ENCODE measurements at regions not wholly inside any gene's neighbourhood (a gene's known extent, or its start where the extent isn't known, plus 50 kb on each side); places are given as distances from the start of the nearest gene placed in this dataset.

DNA sequence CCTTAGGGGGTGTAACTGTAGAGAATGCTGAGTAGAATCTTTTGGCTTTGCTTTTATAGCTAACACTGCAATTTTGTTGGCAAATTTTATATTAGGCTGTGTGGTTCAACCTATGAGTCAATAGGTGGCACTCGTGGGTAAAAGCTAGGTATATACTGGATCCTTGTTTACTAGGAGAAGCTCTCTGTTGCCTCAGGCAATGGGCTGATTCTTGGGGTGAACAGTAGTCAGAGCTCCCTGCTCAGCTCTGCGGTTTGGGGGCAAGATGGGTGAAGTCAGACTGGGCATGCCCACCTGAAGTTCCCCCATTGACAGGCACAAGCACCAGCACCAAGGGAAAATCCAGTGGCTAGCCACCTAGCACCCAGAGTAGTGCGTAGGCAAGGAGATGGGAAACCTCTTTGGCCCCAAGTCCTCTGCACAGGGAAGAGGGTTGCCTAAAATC is 238.7 kb downstream of the FAM181B start:
- no peaks in the 10 kb centered on the region for H3K4me1 ChIP-seq
- DNase-seq (ENCODE audit: low read depth in 1 of 2, low spot score in 1 of 2): peak in 1 of 2 experiments; percentile 10
- H3K27ac ChIP-seq: no peak overlapping the region
- no peak for FAIRE-seq
- 0% methylated on average over 3 of the region's 3 CpGs for WGBS (ENCODE audit: missing lambda C conversion rate)
- ChIA-PET CTCF (interaction anchor here (1.0 kb wide), 1 partner anchor 201 kb away, joined by 4 read pairs; no protein-coding TSS in a partner anchor), POLR2A (no interaction called here)
- no peak for TF ChIP-seq ZNF302 (CRISPR knock-in tag; IDR thresholded peaks at IDR 0.05)
- TF ChIP-seq, protein P1, sequence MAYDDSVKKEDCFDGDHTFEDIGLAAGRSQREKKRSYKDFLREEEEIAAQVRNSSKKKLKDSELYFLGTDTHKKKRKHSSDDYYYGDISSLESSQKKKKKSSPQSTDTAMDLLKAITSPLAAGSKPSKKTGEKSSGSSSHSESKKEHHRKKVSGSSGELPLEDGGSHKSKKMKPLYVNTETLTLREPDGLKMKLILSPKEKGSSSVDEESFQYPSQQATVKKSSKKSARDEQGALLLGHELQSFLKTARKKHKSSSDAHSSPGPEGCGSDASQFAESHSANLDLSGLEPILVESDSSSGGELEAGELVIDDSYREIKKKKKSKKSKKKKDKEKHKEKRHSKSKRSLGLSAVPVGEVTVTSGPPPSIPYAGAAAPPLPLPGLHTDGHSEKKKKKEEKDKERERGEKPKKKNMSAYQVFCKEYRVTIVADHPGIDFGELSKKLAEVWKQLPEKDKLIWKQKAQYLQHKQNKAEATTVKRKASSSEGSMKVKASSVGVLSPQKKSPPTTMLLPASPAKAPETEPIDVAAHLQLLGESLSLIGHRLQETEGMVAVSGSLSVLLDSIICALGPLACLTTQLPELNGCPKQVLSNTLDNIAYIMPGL (CRISPR knock-in tag; IDR thresholded peaks at IDR 0.05; ENCODE audit: borderline replicate concordance): no peak
- TF ChIP-seq HOXA7 (CRISPR knock-in tag; IDR thresholded peaks at IDR 0.05): no peak
- TF ChIP-seq, protein P2, sequence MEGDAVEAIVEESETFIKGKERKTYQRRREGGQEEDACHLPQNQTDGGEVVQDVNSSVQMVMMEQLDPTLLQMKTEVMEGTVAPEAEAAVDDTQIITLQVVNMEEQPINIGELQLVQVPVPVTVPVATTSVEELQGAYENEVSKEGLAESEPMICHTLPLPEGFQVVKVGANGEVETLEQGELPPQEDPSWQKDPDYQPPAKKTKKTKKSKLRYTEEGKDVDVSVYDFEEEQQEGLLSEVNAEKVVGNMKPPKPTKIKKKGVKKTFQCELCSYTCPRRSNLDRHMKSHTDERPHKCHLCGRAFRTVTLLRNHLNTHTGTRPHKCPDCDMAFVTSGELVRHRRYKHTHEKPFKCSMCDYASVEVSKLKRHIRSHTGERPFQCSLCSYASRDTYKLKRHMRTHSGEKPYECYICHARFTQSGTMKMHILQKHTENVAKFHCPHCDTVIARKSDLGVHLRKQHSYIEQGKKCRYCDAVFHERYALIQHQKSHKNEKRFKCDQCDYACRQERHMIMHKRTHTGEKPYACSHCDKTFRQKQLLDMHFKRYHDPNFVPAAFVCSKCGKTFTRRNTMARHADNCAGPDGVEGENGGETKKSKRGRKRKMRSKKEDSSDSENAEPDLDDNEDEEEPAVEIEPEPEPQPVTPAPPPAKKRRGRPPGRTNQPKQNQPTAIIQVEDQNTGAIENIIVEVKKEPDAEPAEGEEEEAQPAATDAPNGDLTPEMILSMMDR (IDR thresholded peaks at IDR 0.05): no peak
- TF ChIP-seq, protein P3, sequence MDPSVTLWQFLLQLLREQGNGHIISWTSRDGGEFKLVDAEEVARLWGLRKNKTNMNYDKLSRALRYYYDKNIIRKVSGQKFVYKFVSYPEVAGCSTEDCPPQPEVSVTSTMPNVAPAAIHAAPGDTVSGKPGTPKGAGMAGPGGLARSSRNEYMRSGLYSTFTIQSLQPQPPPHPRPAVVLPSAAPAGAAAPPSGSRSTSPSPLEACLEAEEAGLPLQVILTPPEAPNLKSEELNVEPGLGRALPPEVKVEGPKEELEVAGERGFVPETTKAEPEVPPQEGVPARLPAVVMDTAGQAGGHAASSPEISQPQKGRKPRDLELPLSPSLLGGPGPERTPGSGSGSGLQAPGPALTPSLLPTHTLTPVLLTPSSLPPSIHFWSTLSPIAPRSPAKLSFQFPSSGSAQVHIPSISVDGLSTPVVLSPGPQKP (IDR thresholded peaks at IDR 0.05; ENCODE audit: low read depth, low read length): no peak
- TF ChIP-seq SMC3 (IDR thresholded peaks at IDR 0.05): no peak
- TF ChIP-seq, protein P4, sequence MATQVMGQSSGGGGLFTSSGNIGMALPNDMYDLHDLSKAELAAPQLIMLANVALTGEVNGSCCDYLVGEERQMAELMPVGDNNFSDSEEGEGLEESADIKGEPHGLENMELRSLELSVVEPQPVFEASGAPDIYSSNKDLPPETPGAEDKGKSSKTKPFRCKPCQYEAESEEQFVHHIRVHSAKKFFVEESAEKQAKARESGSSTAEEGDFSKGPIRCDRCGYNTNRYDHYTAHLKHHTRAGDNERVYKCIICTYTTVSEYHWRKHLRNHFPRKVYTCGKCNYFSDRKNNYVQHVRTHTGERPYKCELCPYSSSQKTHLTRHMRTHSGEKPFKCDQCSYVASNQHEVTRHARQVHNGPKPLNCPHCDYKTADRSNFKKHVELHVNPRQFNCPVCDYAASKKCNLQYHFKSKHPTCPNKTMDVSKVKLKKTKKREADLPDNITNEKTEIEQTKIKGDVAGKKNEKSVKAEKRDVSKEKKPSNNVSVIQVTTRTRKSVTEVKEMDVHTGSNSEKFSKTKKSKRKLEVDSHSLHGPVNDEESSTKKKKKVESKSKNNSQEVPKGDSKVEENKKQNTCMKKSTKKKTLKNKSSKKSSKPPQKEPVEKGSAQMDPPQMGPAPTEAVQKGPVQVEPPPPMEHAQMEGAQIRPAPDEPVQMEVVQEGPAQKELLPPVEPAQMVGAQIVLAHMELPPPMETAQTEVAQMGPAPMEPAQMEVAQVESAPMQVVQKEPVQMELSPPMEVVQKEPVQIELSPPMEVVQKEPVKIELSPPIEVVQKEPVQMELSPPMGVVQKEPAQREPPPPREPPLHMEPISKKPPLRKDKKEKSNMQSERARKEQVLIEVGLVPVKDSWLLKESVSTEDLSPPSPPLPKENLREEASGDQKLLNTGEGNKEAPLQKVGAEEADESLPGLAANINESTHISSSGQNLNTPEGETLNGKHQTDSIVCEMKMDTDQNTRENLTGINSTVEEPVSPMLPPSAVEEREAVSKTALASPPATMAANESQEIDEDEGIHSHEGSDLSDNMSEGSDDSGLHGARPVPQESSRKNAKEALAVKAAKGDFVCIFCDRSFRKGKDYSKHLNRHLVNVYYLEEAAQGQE (IDR thresholded peaks at IDR 0.05): no peak
- no peak for TF ChIP-seq HOXB5 (CRISPR knock-in tag; IDR thresholded peaks at IDR 0.05)
- no peak for TF ChIP-seq POLR2AphosphoS2 (conservative IDR thresholded peaks at IDR 0.05; ENCODE audit: low read length)
- TF ChIP-seq, protein P5, sequence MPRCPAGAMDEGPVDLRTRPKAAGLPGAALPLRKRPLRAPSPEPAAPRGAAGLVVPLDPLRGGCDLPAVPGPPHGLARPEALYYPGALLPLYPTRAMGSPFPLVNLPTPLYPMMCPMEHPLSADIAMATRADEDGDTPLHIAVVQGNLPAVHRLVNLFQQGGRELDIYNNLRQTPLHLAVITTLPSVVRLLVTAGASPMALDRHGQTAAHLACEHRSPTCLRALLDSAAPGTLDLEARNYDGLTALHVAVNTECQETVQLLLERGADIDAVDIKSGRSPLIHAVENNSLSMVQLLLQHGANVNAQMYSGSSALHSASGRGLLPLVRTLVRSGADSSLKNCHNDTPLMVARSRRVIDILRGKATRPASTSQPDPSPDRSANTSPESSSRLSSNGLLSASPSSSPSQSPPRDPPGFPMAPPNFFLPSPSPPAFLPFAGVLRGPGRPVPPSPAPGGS (IDR thresholded peaks at IDR 0.05): no peak
- no peak for TF ChIP-seq NPAS2 (CRISPR knock-in tag; IDR thresholded peaks at IDR 0.05; ENCODE audit: borderline replicate concordance)
- TF ChIP-seq, protein P6, sequence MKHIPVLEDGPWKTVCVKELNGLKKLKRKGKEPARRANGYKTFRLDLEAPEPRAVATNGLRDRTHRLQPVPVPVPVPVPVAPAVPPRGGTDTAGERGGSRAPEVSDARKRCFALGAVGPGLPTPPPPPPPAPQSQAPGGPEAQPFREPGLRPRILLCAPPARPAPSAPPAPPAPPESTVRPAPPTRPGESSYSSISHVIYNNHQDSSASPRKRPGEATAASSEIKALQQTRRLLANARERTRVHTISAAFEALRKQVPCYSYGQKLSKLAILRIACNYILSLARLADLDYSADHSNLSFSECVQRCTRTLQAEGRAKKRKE (CRISPR knock-in tag; IDR thresholded peaks at IDR 0.05; ENCODE audit: low read depth): no peak
- no peak for TF ChIP-seq GATA3 (IDR thresholded peaks at IDR 0.05; ENCODE audit: borderline replicate concordance)
- TF ChIP-seq PHF8 (IDR thresholded peaks at IDR 0.05; ENCODE audit: borderline replicate concordance, low read depth): no peak
- TF ChIP-seq, protein P7, sequence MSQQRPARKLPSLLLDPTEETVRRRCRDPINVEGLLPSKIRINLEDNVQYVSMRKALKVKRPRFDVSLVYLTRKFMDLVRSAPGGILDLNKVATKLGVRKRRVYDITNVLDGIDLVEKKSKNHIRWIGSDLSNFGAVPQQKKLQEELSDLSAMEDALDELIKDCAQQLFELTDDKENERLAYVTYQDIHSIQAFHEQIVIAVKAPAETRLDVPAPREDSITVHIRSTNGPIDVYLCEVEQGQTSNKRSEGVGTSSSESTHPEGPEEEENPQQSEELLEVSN (IDR thresholded peaks at IDR 0.05; ENCODE audit: borderline replicate concordance, low read depth): no peak
- peak in 1 of 2 experiments; percentile 43; a peak in 1 of 6 replicates for ATAC-seq
- no peak overlapping the region for H3K4me2 ChIP-seq
- no peak overlapping the region for H3K4me3 ChIP-seq
- H3K9me3 ChIP-seq: no peaks in the 10 kb centered on the region; the same call in 2 of the 3 replicates
